CD4-positive, alpha-beta memory T cell (primary cell): ENCODE measurements at regions not wholly inside any gene's neighbourhood (a gene's known extent, or its start where the extent isn't known, plus 50 kb on each side); places are given as distances from the start of the nearest gene placed in this dataset.
A peak's percentile ranks its signal among the peaks of the same experiment; 100 is the strongest.

Experiments used
- CTCF ChIA-PET: fragments of 350-600 bp; sonication (Branson Sonifier 250); formaldehyde crosslinking; loops from one replicate; lab custom pipeline; 2021; ENCODE audit warnings: inconsistent platforms; ENCODE audit not compliant: partially characterized antibody; lab: Charles Lee
- POLR2A ChIA-PET: fragments of 350-600 bp; sonication (Branson Sonifier 250); formaldehyde crosslinking; loops from one replicate; lab custom pipeline; 2021; ENCODE audit not compliant: partially characterized antibody; lab: Charles Lee
- DNase-seq, 5 donors: peaks; one replicate each; pipeline versions ENCODE4 v3.0.0 to v3.0.0-alpha.2; 2020 to 2022; ENCODE audit warnings: mixed read lengths in 1 of 5
- H3K27ac ChIP-seq: one replicate; pipeline ENCODE4 v1.7.0; 2013; ENCODE audit warnings: low read depth, low read length
- H3K27me3 ChIP-seq: 2 replicates; pipeline ENCODE4 v1.7.0; 2013; ENCODE audit warnings: mild to moderate bottlenecking, low read length, moderate library complexity; ENCODE audit not compliant: insufficient read depth
- H3K36me3 ChIP-seq: 2 replicates; pipeline ENCODE4 v1.7.0; 2013; ENCODE audit warnings: mild to moderate bottlenecking, low read length, moderate library complexity; ENCODE audit not compliant: insufficient read depth
- H3K4me1 ChIP-seq: 2 replicates; pipeline ENCODE4 v1.7.0; 2013; ENCODE audit warnings: mild to moderate bottlenecking, low read length, moderate library complexity; ENCODE audit not compliant: insufficient read depth
- H3K4me3 ChIP-seq, 2 donors: one replicate each; pipeline ENCODE4 v1.7.0; 2013; ENCODE audit warnings: low read length in 2 of 2, mild to moderate bottlenecking in 1 of 2
- H3K9me3 ChIP-seq, 2 donors: one replicate each; pipeline ENCODE4 v1.7.0; 2013; ENCODE audit warnings: low read length in 2 of 2, control low read depth in 1 of 2; ENCODE audit not compliant: control insufficient read depth in 1 of 2
- H3K27ac Mint-ChIP-seq, 7 donors: one replicate each; pipeline ENCODE4 v1.8.0; 2020 to 2021; ENCODE audit warnings: mixed read lengths in 7 of 7, mild to moderate bottlenecking in 6 of 7, inconsistent platforms in 3 of 7, moderate library complexity in 3 of 7
- H3K27me3 Mint-ChIP-seq, 2 donors: one replicate each; pipeline ENCODE4 v1.8.0; 2020 to 2021; ENCODE audit warnings: mixed read lengths in 2 of 2
- H3K36me3 Mint-ChIP-seq, 2 donors: one replicate each; pipeline ENCODE4 v1.8.0; 2020 to 2021; ENCODE audit warnings: mixed read lengths in 2 of 2, inconsistent platforms in 1 of 2, mild to moderate bottlenecking in 1 of 2
- H3K4me1 Mint-ChIP-seq, 4 donors: one replicate each; pipeline ENCODE4 v1.8.0; 2020 to 2021; ENCODE audit warnings: mixed read lengths in 4 of 4, mild to moderate bottlenecking in 1 of 4
- H3K4me3 Mint-ChIP-seq, 8 donors: one replicate each; pipeline ENCODE4 v1.8.0; 2020 to 2021; ENCODE audit warnings: mixed read lengths in 8 of 8, mild to moderate bottlenecking in 7 of 8, moderate library complexity in 6 of 8, inconsistent platforms in 3 of 8
- H3K9me3 Mint-ChIP-seq, 8 donors: one replicate each; pipeline ENCODE4 v1.8.0; 2020 to 2021; ENCODE audit warnings: mixed read lengths in 8 of 8, mild to moderate bottlenecking in 5 of 8, inconsistent platforms in 3 of 8, moderate library complexity in 1 of 8
- intact Hi-C: fragments of 100-400 bp; cut with micrococcal nuclease; formaldehyde crosslinking; loops from one replicate; pipeline ENCODE4 v1.15.1; 2023

- Mint-ChIP-seq H3K27ac (no peak overlapping the region), H3K9me3 (peaks cover 0 to 3% (median 0%) of the 10 kb centered on the region in 8 donors), H3K36me3 (no peaks in the 10 kb centered on the region), H3K4me1 (no peaks in the 10 kb centered on the region), H3K4me3 (no peak overlapping the region), H3K27me3 (peaks cover 16 to 34% of the 10 kb centered on the region in 2 donors)
- no peaks in the 10 kb centered on the region for H3K4me1 ChIP-seq
- H3K36me3 ChIP-seq = no peaks in the 10 kb centered on the region
- H3K27me3 ChIP-seq = no peaks in the 10 kb centered on the region
- DNase-seq = no peak
- H3K9me3 ChIP-seq = no peaks in the 10 kb centered on the region
- no peak overlapping the region for H3K27ac ChIP-seq
- H3K4me3 ChIP-seq = no peak overlapping the region
- CTCF ChIA-PET = interaction anchor here (0.7 kb wide), 1 partner anchor 25 kb away, joined by 3 read pairs; no protein-coding TSS in a partner anchor
- POLR2A ChIA-PET = no interaction called here
- intact Hi-C loops = no loop called here
Observed at GRCh38 chr2:176501617-176502016, 232.4 kb downstream of the MTX2 start.

- Histone ChIP-seq H3K27ac (no peak overlapping the region), H3K4me3 (no peak overlapping the region), H3K36me3 (no peaks in the 10 kb centered on the region), H3K4me1 (no peaks in the 10 kb centered on the region), H3K27me3 (no peaks in the 10 kb centered on the region), H3K9me3 (no peaks in the 10 kb centered on the region)
- no peaks in the 10 kb centered on the region for H3K36me3 Mint-ChIP-seq
- H3K4me3 Mint-ChIP-seq = no peak overlapping the region
- no peak for DNase-seq
- no peaks in the 10 kb centered on the region for H3K4me1 Mint-ChIP-seq
- no peak overlapping the region for H3K27ac Mint-ChIP-seq
- CTCF ChIA-PET = no interaction called here
- peaks cover 0 to 3% (median 0%) of the 10 kb centered on the region in 8 donors for H3K9me3 Mint-ChIP-seq
- peaks cover 16 to 34% of the 10 kb centered on the region in 2 donors for H3K27me3 Mint-ChIP-seq
- POLR2A ChIA-PET = no interaction called here
- intact Hi-C loops = no loop called here
Observed at GRCh38 chr2:176502619-176503018, 233.4 kb downstream of the MTX2 start.

- intact Hi-C loops = no loop called here
Observed at GRCh38 chr2:176503776-176504175, 234.5 kb downstream of the MTX2 start.

GRCh38 chr2:176504440-176504839 is 235.2 kb downstream of the MTX2 start:
- no peaks in the 10 kb centered on the region for H3K27me3 ChIP-seq
- H3K36me3 ChIP-seq = no peaks in the 10 kb centered on the region
- no peaks in the 10 kb centered on the region for H3K4me1 Mint-ChIP-seq
- no peak overlapping the region for H3K4me3 Mint-ChIP-seq
- ChIA-PET POLR2A (no interaction called here), CTCF (no interaction called here)
- peaks cover 11 to 32% of the 10 kb centered on the region in 2 donors for H3K27me3 Mint-ChIP-seq
- no peak overlapping the region for H3K27ac Mint-ChIP-seq
- no peak overlapping the region for H3K4me3 ChIP-seq
- no peaks in the 10 kb centered on the region for H3K36me3 Mint-ChIP-seq
- no peaks in the 10 kb centered on the region for H3K4me1 ChIP-seq
- H3K9me3 ChIP-seq = no peaks in the 10 kb centered on the region
- no peak for DNase-seq
- peaks cover 0 to 3% (median 0%) of the 10 kb centered on the region in 8 donors for H3K9me3 Mint-ChIP-seq
- no peak overlapping the region for H3K27ac ChIP-seq
- intact Hi-C loops = no loop called here

More at GRCh38 chr2:176503776-176504175, 234.5 kb downstream of the MTX2 start:
- ChIA-PET CTCF (no interaction called here), POLR2A (no interaction called here)
- H3K4me3 Mint-ChIP-seq = no peak overlapping the region
- no peaks in the 10 kb centered on the region for H3K36me3 Mint-ChIP-seq
- no peak for DNase-seq
- Histone ChIP-seq H3K36me3 (no peaks in the 10 kb centered on the region), H3K4me3 (no peak overlapping the region), H3K27me3 (no peaks in the 10 kb centered on the region), H3K4me1 (no peaks in the 10 kb centered on the region), H3K27ac (no peak overlapping the region), H3K9me3 (no peaks in the 10 kb centered on the region)
- no peak overlapping the region for H3K27ac Mint-ChIP-seq
- H3K27me3 Mint-ChIP-seq = peaks cover 11 to 37% of the 10 kb centered on the region in 2 donors
- no peaks in the 10 kb centered on the region for H3K4me1 Mint-ChIP-seq
- peaks cover 0 to 3% (median 0%) of the 10 kb centered on the region in 8 donors for H3K9me3 Mint-ChIP-seq

GRCh38 chr2:176507786-176508185 is 238.5 kb downstream of the MTX2 start:
- DNase-seq = no peak
- Histone ChIP-seq H3K4me3 (no peak overlapping the region), H3K27ac (no peak overlapping the region), H3K27me3 (no peaks in the 10 kb centered on the region), H3K36me3 (no peaks in the 10 kb centered on the region), H3K9me3 (no peaks in the 10 kb centered on the region), H3K4me1 (no peaks in the 10 kb centered on the region)
- intact Hi-C loops = no loop called here
- Mint-ChIP-seq H3K27me3 (peaks cover 8 to 19% of the 10 kb centered on the region in 2 donors), H3K4me3 (no peak overlapping the region), H3K4me1 (no peaks in the 10 kb centered on the region), H3K36me3 (no peaks in the 10 kb centered on the region), H3K27ac (no peak overlapping the region), H3K9me3 (peaks cover 0 to 3% (median 0%) of the 10 kb centered on the region in 8 donors)
- CTCF ChIA-PET = no interaction called here
- POLR2A ChIA-PET = no interaction called here

DNA sequence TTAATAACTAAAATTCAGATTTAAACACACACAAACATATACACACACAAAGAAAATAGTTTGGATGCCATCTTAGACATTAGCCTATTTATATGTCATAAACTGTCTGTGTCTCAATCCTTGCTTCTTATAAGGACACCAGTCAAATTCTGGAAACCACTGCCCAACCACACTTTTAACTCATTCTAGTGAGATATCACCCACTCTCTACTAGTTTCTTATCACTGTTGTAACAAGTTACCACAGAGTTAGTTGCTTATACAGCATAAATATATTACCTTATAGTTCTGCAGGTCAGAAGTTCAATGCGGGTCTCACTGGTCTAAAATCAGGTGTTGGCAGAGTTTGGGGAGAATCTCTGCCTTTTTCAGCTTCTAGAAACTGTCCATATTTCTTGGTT is 239.1 kb downstream of the MTX2 start:
- H3K4me1 Mint-ChIP-seq = no peaks in the 10 kb centered on the region
- H3K27me3 Mint-ChIP-seq = peaks cover 6 to 17% of the 10 kb centered on the region in 2 donors
- Histone ChIP-seq H3K36me3 (no peaks in the 10 kb centered on the region), H3K4me1 (no peaks in the 10 kb centered on the region), H3K27me3 (no peaks in the 10 kb centered on the region), H3K27ac (no peak overlapping the region), H3K9me3 (no peaks in the 10 kb centered on the region), H3K4me3 (no peak overlapping the region)
- POLR2A ChIA-PET = no interaction called here
- CTCF ChIA-PET = no interaction called here
- H3K4me3 Mint-ChIP-seq = no peak overlapping the region
- no peak overlapping the region for H3K27ac Mint-ChIP-seq
- H3K9me3 Mint-ChIP-seq = peaks cover 0 to 3% (median 0%) of the 10 kb centered on the region in 8 donors
- no peak for DNase-seq
- no peaks in the 10 kb centered on the region for H3K36me3 Mint-ChIP-seq
- intact Hi-C loops = no loop called here

- Mint-ChIP-seq H3K36me3 (no peaks in the 10 kb centered on the region), H3K4me1 (no peaks in the 10 kb centered on the region), H3K9me3 (peaks cover 0 to 3% (median 0%) of the 10 kb centered on the region in 8 donors), H3K27me3 (peaks cover 6 to 17% of the 10 kb centered on the region in 2 donors), H3K4me3 (no peak overlapping the region), H3K27ac (peak overlapping the region in 1 of 7 donors; percentile 39)
- no peaks in the 10 kb centered on the region for H3K36me3 ChIP-seq
- CTCF ChIA-PET = no interaction called here
- intact Hi-C loops = no loop called here
- no peak overlapping the region for H3K27ac ChIP-seq
- POLR2A ChIA-PET = no interaction called here
- no peaks in the 10 kb centered on the region for H3K9me3 ChIP-seq
- DNase-seq = no peak
- no peaks in the 10 kb centered on the region for H3K27me3 ChIP-seq
- no peak overlapping the region for H3K4me3 ChIP-seq
- no peaks in the 10 kb centered on the region for H3K4me1 ChIP-seq
Observed at GRCh38 chr2:176508984-176509740, 239.9 kb downstream of the MTX2 start.
